DMS 273 (cell line): ENCODE measurements at regions not wholly inside any gene's neighbourhood (a gene's known extent, or its start where the extent isn't known, plus 50 kb on each side); places are given as distances from the start of the nearest gene placed in this dataset.
"Not testable (repeated sequence)": the region's sequence is repeated elsewhere in the genome, so short reads cannot be mapped to it uniquely, and the experiment has no call there.

ENCODE experiments used
- DNase-seq: peaks from one replicate; lab custom pipeline; 2025; ENCODE audit not compliant: unreplicated experiment; lab: John Stamatoyannopoulos, UW

- no peak for DNase-seq
These were observed 1276.1 kb upstream of the FAM98A start for GRCh38 chr2:34875091-34875745.

- DNase-seq = no peak
These were observed 1254.5 kb upstream of the FAM98A start for GRCh38 chr2:34853646-34854045.

- no peak for DNase-seq
These were observed 1252.7 kb upstream of the FAM98A start for GRCh38 chr2:34851804-34852203.

- no peak for DNase-seq
These were observed 1250.7 kb upstream of the FAM98A start for GRCh38 chr2:34849827-34850226.

- DNase-seq = no peak
These were observed 1249.6 kb upstream of the FAM98A start for GRCh38 chr2:34848691-34849090.

GRCh38 chr2:34848132-34848531, 1249.0 kb upstream of the FAM98A start:
- no peak for DNase-seq

GRCh38 chr2:34844629-34845028, 1245.5 kb upstream of the FAM98A start:
- DNase-seq = no peak

- no peak for DNase-seq
These were observed 1239.3 kb upstream of the FAM98A start for GRCh38 chr2:34838408-34838807.

GRCh38 chr2:34836361-34836760, 1237.3 kb upstream of the FAM98A start:
- no peak for DNase-seq

GRCh38 chr2:34831096-34831495, 1232.0 kb upstream of the FAM98A start:
- DNase-seq = no peak

- DNase-seq = no peak
These were observed 1229.4 kb upstream of the FAM98A start for GRCh38 chr2:34828481-34828880.

GRCh38 chr2:34827398-34827797, 1228.3 kb upstream of the FAM98A start:
- DNase-seq = no peak

- DNase-seq = peak; percentile 11
These were observed 1226.6 kb upstream of the FAM98A start for GRCh38 chr2:34825686-34826085.

GRCh38 chr2:34822616-34823015, 1223.5 kb upstream of the FAM98A start:
- DNase-seq = no peak

GRCh38 chr2:34815052-34815741, 1216.1 kb upstream of the FAM98A start:
- no peak for DNase-seq

- DNase-seq = no peak
These were observed 1211.4 kb upstream of the FAM98A start for GRCh38 chr2:34810456-34810855.

- DNase-seq = no peak
These were observed 1209.3 kb upstream of the FAM98A start for GRCh38 chr2:34808426-34808825.

GRCh38 chr2:34806891-34807290, 1207.8 kb upstream of the FAM98A start:
- no peak for DNase-seq

- DNase-seq = no peak
These were observed 1207.3 kb upstream of the FAM98A start for GRCh38 chr2:34806396-34806795.

- no peak for DNase-seq
These were observed 1200.5 kb upstream of the FAM98A start for GRCh38 chr2:34799556-34799955.

- not testable (repeated sequence) for DNase-seq
These were observed 1196.5 kb upstream of the FAM98A start for GRCh38 chr2:34795586-34795985.

- DNase-seq = no peak
These were observed 1190.1 kb upstream of the FAM98A start for GRCh38 chr2:34789169-34789568.

- DNase-seq = no peak
These were observed 1188.2 kb upstream of the FAM98A start for GRCh38 chr2:34787341-34787740.
